Common myeloid progenitor, CD34-positive (primary cell): ENCODE measurements at regions not wholly inside any gene's neighbourhood (a gene's known extent, or its start where the extent isn't known, plus 50 kb on each side); places are given as distances from the start of the nearest gene placed in this dataset.
"Not testable (repeated sequence)": the region's sequence is repeated elsewhere in the genome, so short reads cannot be mapped to it uniquely, and the experiment has no call there.

Source experiments
- CTCF ChIA-PET: fragments of 350-600 bp; sonication (Branson Sonifier 250); formaldehyde crosslinking; loops from one replicate; lab custom pipeline; 2021; ENCODE audit warnings: antibody characterized with exemption; lab: Charles Lee
- POLR2A ChIA-PET: fragments of 350-600 bp; sonication (Branson Sonifier 250); formaldehyde crosslinking; loops from one replicate; lab custom pipeline; 2021; ENCODE audit warnings: antibody characterized with exemption; lab: Charles Lee
- DNase-seq, 3 donors: peaks; one replicate each; pipeline versions ENCODE4 v3.0.0 to v3.0.0-alpha.2; 2013
- H3K27ac ChIP-seq, 2 experiments: 1 replicate in 1 of 2; 2 replicates in 1 of 2; pipeline ENCODE4 v1.7.0; 2013; ENCODE audit warnings: inconsistent platforms in 2 of 2, low read length in 2 of 2, mild to moderate bottlenecking in 2 of 2, low read depth in 1 of 2, moderate library complexity in 1 of 2; ENCODE audit not compliant: severe bottlenecking in 2 of 2, insufficient read depth in 1 of 2, poor library complexity in 1 of 2
- H3K27me3 ChIP-seq, 5 experiments: replicated peaks in 2 of 5; 1 replicate in 3 of 5; 2 replicates in 2 of 5; pipeline versions ENCODE4 v1.6.1 to v1.7.0; 2013; ENCODE audit warnings: low read length in 4 of 5, mild to moderate bottlenecking in 2 of 5, moderate library complexity in 2 of 5, inconsistent platforms in 1 of 5; ENCODE audit not compliant: insufficient read depth in 5 of 5, control insufficient read depth in 4 of 5
- H3K36me3 ChIP-seq, 4 experiments: 1 replicate in 2 of 4; 2 replicates in 2 of 4; pipeline versions ENCODE4 v1.6.1 to v1.7.0; 2013; ENCODE audit warnings: low read length in 3 of 4, control low read depth in 1 of 4, mild to moderate bottlenecking in 1 of 4; ENCODE audit not compliant: control insufficient read depth in 4 of 4, insufficient read depth in 4 of 4
- H3K4me1 ChIP-seq, 4 experiments: 1 replicate in 3 of 4; 2 replicates in 1 of 4; pipeline versions ENCODE4 v1.6.1 to v1.7.1; 2013; ENCODE audit warnings: low read length in 3 of 4, mild to moderate bottlenecking in 3 of 4, control low read depth in 1 of 4, inconsistent platforms in 1 of 4, moderate library complexity in 1 of 4; ENCODE audit not compliant: control insufficient read depth in 4 of 4, insufficient read depth in 4 of 4; ENCODE audit errors: control extremely low read depth in 1 of 4
- H3K4me3 ChIP-seq, 7 experiments: 1 replicate in 4 of 7; 2 replicates in 3 of 7; pipeline versions ENCODE4 v1.5.1 to v1.7.0; 2013; ENCODE audit warnings: mild to moderate bottlenecking in 7 of 7, low read length in 6 of 7, moderate library complexity in 6 of 7, inconsistent platforms in 2 of 7, low read depth in 2 of 7, control low read depth in 1 of 7; ENCODE audit not compliant: insufficient read depth in 4 of 7, control insufficient read depth in 1 of 7; ENCODE audit errors: extremely low read depth in 1 of 7
- H3K9me3 ChIP-seq, 5 experiments: 1 replicate in 4 of 5; 2 replicates in 1 of 5; pipeline versions ENCODE4 v1.6.1 to v1.7.1; 2013; ENCODE audit warnings: low read length in 4 of 5, mild to moderate bottlenecking in 2 of 5, inconsistent platforms in 1 of 5, low read depth in 1 of 5, moderate library complexity in 1 of 5; ENCODE audit not compliant: control insufficient read depth in 4 of 5, insufficient read depth in 2 of 5; ENCODE audit errors: control extremely low read depth in 1 of 5
- WGBS: methylation state at CpG from one replicate; pipeline ENCODE4 v1.1.5; 2013; ENCODE audit not compliant: insufficient coverage; 5-methylcytosine and 5-hydroxymethylcytosine counted together

GRCh38 chr6:144778773-144779492, 493.8 kb downstream of the UTRN start:
- H3K27ac ChIP-seq = no peak overlapping the region
- DNase-seq = no peak
- peaks cover 16 to 36% (median 22%) of the 10 kb centered on the region in 4 experiments for H3K36me3 ChIP-seq
- no peaks in the 10 kb centered on the region for H3K9me3 ChIP-seq
- H3K4me1 ChIP-seq = no peaks in the 10 kb centered on the region
- 100% methylated on average over 1 of the region's 1 CpG for WGBS
- H3K4me3 ChIP-seq = no peak overlapping the region
- ChIA-PET POLR2A (no interaction called here), CTCF (interaction anchor here (1.3 to 1.6 kb wide), 3 partner anchors 10 to 195 kb away, joined by 3 to 4 read pairs (median 3); no protein-coding TSS in a partner anchor)
- no peaks in the 10 kb centered on the region for H3K27me3 ChIP-seq

GRCh38 chr6:144781836-144782235, 496.7 kb downstream of the UTRN start:
- no CpG with 5 or more reads among the region's 3 CpGs for WGBS

GRCh38 chr6:144782634-144783033, 497.5 kb downstream of the UTRN start:
- ChIA-PET CTCF (no interaction called here), POLR2A (no interaction called here)
- Histone ChIP-seq H3K4me1 (no peaks in the 10 kb centered on the region), H3K36me3 (peaks cover 2 to 21% (median 15%) of the 10 kb centered on the region in 4 experiments), H3K4me3 (no peak overlapping the region), H3K27me3 (no peaks in the 10 kb centered on the region), H3K27ac (no peak overlapping the region), H3K9me3 (no peaks in the 10 kb centered on the region)
- DNase-seq = no peak
- 94% methylated on average over 5 of the region's 6 CpGs for WGBS

More at GRCh38 chr6:144781836-144782235, 496.7 kb downstream of the UTRN start:
- Histone ChIP-seq H3K9me3 (no peaks in the 10 kb centered on the region), H3K4me3 (no peak overlapping the region), H3K27ac (no peak overlapping the region), H3K36me3 (peaks cover 2 to 20% (median 14%) of the 10 kb centered on the region in 4 experiments), H3K27me3 (no peaks in the 10 kb centered on the region), H3K4me1 (no peaks in the 10 kb centered on the region)
- CTCF ChIA-PET = no interaction called here
- DNase-seq = no peak
- POLR2A ChIA-PET = no interaction called here

- no peak overlapping the region for H3K4me3 ChIP-seq
- CTCF ChIA-PET = no interaction called here
- H3K36me3 ChIP-seq = peaks cover 4 to 28% (median 11%) of the 10 kb centered on the region in 4 experiments
- POLR2A ChIA-PET = no interaction called here
- H3K27ac ChIP-seq = no peak overlapping the region
- no peak for DNase-seq
- H3K27me3 ChIP-seq = no peaks in the 10 kb centered on the region
- H3K4me1 ChIP-seq = no peaks in the 10 kb centered on the region
- no peaks in the 10 kb centered on the region for H3K9me3 ChIP-seq
- WGBS = 100% methylated on average over 2 of the region's 3 CpGs
Measured at GRCh38 chr6:144785056-144785455, 499.9 kb downstream of the UTRN start.

- POLR2A ChIA-PET = no interaction called here
- Histone ChIP-seq H3K4me3 (no peak overlapping the region), H3K27ac (no peak overlapping the region), H3K36me3 (peaks cover 4 to 31% (median 7%) of the 10 kb centered on the region in 4 experiments), H3K9me3 (no peaks in the 10 kb centered on the region), H3K27me3 (no peaks in the 10 kb centered on the region), H3K4me1 (no peaks in the 10 kb centered on the region)
- 100% methylated on average over 2 of the region's 2 CpGs for WGBS
- CTCF ChIA-PET = no interaction called here
- DNase-seq = no peak
Measured at GRCh38 chr6:144786825-144787224, 501.7 kb downstream of the UTRN start.

GRCh38 chr6:144793744-144794143, 508.6 kb downstream of the UTRN start:
- Histone ChIP-seq H3K27ac (no peak overlapping the region), H3K4me3 (no peak overlapping the region), H3K36me3 (peaks cover 10 to 54% (median 20%) of the 10 kb centered on the region in 4 experiments), H3K27me3 (no peaks in the 10 kb centered on the region), H3K9me3 (peaks cover 0 to 4% (median 0%) of the 10 kb centered on the region in 5 experiments), H3K4me1 (no peaks in the 10 kb centered on the region)
- POLR2A ChIA-PET = no interaction called here
- no peak for DNase-seq
- 98% methylated on average over 4 of the region's 4 CpGs for WGBS
- CTCF ChIA-PET = interaction anchor here (2.3 kb wide), 1 partner anchor 15 kb away, joined by 7 read pairs; no protein-coding TSS in a partner anchor

GRCh38 chr6:144795022-144795421, 509.9 kb downstream of the UTRN start:
- H3K9me3 ChIP-seq, H3K27me3 ChIP-seq, POLR2A ChIA-PET, DNase-seq, H3K4me3 ChIP-seq, H3K27ac ChIP-seq, H3K4me1 ChIP-seq: not testable (repeated sequence)
- no CpG with 5 or more reads among the region's 2 CpGs for WGBS
- CTCF ChIA-PET = interaction anchor here (2.3 kb wide), 1 partner anchor 13 kb away, joined by 7 read pairs; no protein-coding TSS in a partner anchor
- peaks cover 10 to 56% (median 24%) of the 10 kb centered on the region in 4 experiments for H3K36me3 ChIP-seq
